ENCODE measurements at regions not wholly inside any gene's neighbourhood (a gene's known extent, or its start where the extent isn't known, plus 50 kb on each side); places are given as distances from the start of the nearest gene placed in this dataset.
A peak's percentile ranks its signal among the peaks of the same experiment; 100 is the strongest.
"Not testable (repeated sequence)": the region's sequence is repeated elsewhere in the genome, so short reads cannot be mapped to it uniquely, and the experiment has no call there.

GRCh38 chr15:20680257-20680815 lies 138.7 kb upstream of the GOLGA6L6 start:
- not testable (repeated sequence) for FAIRE-seq

GRCh38 chr15:20672470-20672869 lies 130.9 kb upstream of the GOLGA6L6 start:
- no peak for FAIRE-seq

GRCh38 chr15:20671675-20672074 lies 130.1 kb upstream of the GOLGA6L6 start:
- FAIRE-seq, result peak; percentile 37

- FAIRE-seq, result not testable (repeated sequence)
Observed at GRCh38 chr15:20666410-20666809, 124.8 kb upstream of the GOLGA6L6 start.

- FAIRE-seq, result no peak
Observed at GRCh38 chr15:20665653-20666052, 124.1 kb upstream of the GOLGA6L6 start.

DNA sequence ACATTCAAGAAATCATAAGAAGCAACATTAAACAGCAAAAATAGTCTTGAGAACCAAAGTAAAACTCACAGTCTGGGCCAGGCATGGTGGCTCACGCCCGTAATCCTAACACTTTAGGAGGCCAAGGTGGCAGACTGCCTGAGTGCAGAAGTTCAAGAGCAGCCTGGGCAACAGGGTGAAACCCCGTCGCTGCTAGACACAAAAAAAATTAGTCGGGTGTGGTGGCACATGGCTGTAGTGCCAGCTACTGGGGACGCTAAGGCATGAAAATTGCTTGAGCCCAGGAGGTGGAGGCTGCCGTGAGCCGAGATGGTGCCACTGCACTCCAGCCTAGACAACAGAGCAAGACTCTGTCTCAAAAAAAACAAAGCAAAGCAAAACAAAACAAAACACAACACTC lies 117.7 kb upstream of the GOLGA6L6 start:
- FAIRE-seq, result no peak

DNA sequence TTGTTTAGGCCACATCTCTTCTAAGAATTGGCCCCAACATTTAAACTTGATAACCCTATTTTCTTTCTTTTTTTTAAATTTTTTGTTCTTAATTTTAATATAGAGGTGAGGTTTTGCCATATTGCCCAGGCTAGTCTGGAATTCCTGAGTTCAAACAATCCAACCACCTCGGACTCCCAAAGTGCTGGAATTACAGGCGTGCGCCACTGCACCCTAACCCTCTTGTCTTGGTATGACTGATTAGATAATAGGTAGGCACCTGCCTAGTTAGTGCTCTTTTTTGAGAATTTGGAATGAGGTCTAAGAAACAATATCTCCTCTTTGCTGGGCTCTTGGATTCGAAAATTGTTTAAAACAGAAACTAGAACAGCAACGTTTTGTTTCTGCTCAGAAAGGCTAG lies 116.4 kb upstream of the GOLGA6L6 start:
- no peak for FAIRE-seq

- FAIRE-seq, result no peak
Observed at GRCh38 chr15:20657084-20657483, 115.5 kb upstream of the GOLGA6L6 start.

DNA sequence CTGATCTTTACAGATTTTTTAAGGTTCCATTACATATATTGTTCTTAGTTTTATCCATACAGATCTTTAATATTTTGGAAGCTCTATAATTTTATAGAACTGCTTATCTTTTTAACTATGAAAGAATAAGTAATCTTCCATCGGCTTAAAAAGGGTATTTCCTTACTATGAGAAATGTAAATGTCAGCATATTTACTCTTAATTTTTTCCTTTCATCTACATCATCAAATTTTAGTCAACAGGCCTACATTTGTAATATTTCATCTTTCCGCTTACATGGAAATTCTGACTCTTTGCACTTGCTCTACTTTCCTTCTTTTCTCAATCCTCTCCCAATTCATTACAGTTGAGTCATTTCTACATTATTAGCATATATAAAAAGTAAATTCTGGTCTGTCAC lies 111.3 kb upstream of the GOLGA6L6 start:
- FAIRE-seq, result no peak

- not testable (repeated sequence) for FAIRE-seq
Observed at GRCh38 chr15:20648402-20648975, 106.9 kb upstream of the GOLGA6L6 start.

DNA sequence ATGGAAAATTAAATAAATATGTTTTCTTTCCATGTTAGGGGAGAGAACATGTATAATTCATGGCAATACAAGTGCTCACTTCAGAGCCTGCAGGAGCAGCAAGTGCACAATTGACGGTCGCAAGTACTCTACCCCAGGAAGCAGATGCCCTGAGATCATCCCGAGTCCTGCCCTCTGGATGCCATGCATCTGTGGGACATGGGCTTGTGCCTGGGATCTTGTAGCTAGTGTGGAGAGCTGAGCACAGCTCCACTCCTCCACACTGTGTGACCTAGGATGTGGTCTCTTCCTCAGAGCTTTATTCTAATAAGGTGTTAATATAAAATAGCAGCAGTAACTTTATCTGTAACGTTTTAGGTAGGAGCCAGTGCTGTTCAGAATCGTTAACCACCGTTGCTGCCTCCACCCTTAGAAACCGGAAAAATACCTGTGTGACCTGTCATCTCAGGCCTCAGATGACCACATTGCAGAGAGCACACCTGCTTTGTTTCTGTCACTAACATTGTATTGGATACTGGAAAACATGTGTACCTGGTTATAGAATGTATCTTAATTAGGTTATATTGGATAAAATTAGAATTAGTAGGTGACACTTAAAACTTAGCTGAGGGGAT lies 105.0 kb upstream of the GOLGA6L6 start:
- FAIRE-seq, result no peak

DNA sequence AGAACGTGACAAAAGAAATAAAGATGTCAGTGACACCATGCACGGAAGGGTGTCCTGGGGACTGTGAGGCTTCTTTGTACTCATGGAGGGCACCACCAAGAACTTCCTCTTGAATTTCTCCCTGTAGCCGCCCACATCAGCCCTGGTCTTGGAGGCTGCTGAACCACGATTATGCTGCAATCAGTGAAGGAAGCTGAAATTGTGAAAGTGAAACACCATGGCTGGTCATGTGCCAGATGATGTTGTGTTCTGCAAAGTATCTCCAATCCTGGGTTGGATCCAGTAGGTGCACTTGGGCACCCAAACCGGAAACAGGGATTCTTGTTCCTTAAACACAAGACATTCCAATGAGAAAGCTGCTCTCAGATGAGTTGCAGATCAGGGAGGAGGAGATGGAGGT lies 104.4 kb upstream of the GOLGA6L6 start:
- no peak for FAIRE-seq

- no peak for FAIRE-seq
Observed at GRCh38 chr15:20644896-20645295, 103.3 kb upstream of the GOLGA6L6 start.

DNA sequence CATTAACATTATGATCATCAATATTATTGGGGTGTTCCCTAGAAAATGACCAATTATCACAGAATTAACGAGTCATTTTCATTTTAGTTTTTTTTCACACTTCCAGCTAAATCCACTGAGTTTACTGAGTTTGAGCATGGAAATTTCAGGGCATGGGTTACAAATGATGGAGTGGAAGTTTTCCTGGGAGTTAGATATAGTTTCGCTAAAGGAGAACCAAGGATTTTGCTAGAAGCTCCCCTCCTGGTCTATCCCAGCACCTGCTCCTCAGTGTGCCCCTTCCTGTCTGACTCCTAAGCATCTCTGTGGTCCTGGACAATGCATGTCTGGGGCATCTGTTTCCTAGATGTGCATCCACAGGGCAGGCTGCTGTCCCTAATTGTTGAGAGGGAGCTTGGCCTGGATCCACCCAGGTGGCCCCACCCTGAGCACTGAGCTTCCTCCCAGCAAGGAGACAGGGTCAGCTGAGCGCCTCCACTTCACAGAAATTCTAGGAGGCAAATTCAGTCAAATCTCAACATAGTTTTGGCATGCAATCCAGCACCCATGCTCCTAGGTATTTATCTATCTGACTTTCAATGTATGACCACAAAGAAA lies 102.3 kb upstream of the GOLGA6L6 start:
- no peak for FAIRE-seq

DNA sequence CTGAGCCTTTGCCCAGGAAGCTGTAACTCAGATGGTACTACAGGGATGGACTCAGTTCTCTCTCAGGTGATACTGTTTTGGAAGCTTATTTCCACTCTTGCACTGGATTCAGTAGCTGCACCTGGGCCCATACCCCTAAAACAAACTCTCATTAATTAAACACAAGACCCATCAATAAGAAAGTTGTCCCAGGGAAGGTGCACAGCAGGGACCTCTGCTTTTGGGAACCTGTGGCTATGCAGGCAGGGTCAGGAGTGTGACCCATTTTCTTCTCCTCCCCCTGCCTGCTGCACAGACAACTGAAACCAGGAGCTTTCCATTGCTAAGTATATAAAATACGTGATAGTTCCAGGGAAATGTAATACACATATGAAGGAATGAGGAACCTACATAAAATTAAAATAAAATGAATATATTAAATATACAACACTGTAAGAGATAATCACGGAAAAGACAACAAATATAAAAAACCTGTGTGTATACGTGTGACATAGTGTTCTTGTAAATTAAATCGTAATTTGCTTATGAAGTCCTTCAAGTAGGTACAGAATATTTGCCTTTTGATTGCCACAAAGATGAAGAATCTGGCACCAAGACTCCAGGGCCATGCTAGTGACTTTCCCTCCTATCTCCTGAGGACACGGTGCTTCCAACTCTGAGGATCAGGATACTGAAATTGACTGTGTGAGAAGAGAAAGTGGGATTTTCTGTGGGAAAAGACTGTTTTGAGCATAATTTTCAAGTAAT lies 101.6 kb upstream of the GOLGA6L6 start:
- FAIRE-seq, result no peak

DNA sequence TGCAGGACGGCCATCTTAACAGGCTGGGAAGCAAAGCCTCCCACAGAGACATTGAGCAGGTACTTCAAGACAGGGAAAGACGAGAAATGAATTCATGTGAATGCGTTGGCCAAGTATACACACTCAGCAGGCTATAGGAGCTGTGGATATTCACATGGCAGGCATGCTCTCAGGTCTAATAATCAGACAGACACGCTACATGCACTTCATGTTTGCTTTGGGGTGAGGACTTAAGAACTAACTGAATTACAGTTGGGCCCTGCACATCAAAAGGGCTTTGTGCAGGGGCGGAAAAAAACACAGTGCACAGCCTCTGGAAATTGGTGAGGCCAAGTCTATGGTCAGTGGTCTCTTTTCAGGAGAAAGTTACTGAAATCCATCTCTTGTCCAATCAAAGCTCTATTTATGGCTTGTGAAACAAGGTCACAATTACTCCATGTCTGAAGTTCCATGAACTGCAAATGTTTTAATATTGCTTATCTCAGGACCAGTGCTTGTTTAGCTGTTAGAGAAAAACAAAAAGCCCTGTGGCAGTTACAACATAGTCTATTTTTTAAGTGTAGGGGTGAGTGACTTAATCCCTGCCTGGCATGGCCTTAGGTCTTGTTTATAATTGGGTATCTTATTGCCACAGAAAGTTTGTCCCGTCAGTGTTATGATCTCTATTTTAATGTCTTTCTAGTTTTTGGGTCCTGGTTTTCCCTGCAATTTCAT lies 100.6 kb upstream of the GOLGA6L6 start:
- no peak for FAIRE-seq

- not testable (repeated sequence) for FAIRE-seq
Observed at GRCh38 chr15:20640427-20640826, 98.8 kb upstream of the GOLGA6L6 start.

DNA sequence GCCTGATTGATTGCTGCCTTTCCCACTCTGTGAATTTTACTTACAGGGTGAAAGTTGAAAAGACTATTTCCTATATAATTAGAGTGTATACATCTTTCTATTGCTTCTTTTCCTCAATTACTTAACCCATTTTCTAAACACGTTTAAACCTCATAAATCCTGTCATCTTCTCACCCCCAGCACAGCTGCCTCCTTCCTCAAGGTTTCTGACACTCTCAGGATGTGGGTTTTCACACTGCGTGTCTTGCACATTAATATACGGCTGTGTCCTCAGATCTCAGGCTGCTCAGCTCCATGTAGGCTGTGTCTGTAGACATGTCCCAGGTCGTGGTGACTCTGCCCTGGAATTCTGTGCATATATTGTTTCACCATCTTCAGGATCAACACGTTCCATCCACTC lies 97.6 kb upstream of the GOLGA6L6 start:
- not testable (repeated sequence) for FAIRE-seq

DNA sequence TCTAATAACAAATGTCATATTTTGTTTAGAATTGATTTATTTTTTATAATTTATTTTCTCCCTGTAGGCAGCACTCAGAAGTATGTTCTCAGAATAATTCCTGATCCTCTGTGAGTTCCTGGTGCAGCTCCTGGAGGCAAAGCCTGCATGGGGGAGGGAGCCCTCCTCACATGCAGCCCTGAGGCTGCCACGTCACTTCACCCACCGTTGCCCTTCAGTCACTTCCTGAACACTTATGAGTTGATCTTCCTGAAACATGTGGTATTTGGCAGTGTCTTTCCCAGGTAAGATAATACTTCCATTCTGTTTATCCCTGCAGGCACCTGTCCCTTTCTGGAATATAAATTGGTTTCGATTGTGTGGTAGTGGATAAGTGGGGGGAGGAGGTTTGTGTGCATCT lies 95.9 kb upstream of the GOLGA6L6 start:
- FAIRE-seq, result not testable (repeated sequence)

DNA sequence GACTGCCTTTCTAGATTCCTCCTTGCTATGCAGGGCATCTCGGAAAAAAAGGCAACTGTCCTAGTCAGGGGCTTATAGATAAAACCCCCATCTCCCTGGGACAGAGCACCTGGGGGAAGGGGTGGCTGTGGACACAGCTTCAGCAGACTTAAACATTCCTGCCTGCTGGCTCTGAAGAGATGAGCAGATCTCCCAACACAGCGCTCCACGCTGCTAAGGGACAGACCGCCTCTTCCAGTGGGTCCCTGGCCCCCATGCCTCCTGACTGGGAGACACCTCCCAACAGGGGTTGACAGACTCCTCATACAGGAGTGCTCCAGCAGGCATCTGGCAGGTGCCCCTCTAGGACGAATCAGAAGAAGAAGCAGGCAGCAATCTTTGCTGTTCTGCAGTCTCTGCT lies 87.9 kb upstream of the GOLGA6L6 start:
- FAIRE-seq, result not testable (repeated sequence)

DNA sequence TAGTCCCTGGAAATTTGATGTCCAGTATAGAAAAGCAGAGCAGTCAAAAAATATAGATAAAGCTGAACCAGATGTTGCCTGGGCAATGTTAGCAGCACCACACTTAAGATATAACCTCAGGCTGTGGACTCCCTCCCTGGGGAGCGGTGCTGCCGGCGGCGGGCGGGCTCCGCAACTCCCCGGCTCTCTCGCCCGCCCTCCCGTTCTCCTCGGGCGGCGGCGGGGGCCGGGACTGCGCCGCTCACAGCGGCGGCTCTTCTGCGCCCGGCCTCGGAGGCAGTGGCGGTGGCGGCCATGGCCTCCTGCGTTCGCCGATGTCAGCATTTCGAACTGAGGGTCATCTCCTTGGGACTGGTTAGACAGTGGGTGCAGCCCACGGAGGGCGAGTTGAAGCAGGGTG lies 86.9 kb upstream of the GOLGA6L6 start:
- FAIRE-seq, result not testable (repeated sequence)

GRCh38 chr15:20625469-20625868 lies 83.9 kb upstream of the GOLGA6L6 start:
- FAIRE-seq, result not testable (repeated sequence)

GRCh38 chr15:20624085-20624484 lies 82.5 kb upstream of the GOLGA6L6 start:
- not testable (repeated sequence) for FAIRE-seq
